ENCODE measurements at regions not wholly inside any gene's neighbourhood (a gene's known extent, or its start where the extent isn't known, plus 50 kb on each side); places are given as distances from the start of the nearest gene placed in this dataset.
A peak's percentile ranks its signal among the peaks of the same experiment; 100 is the strongest.

GRCh38 chr5:168110870-168111832, 180.3 kb upstream of the WWC1 start:
- no peak overlapping the region for H4K8ac ChIP-seq (ENCODE audit: low read length)

DNA sequence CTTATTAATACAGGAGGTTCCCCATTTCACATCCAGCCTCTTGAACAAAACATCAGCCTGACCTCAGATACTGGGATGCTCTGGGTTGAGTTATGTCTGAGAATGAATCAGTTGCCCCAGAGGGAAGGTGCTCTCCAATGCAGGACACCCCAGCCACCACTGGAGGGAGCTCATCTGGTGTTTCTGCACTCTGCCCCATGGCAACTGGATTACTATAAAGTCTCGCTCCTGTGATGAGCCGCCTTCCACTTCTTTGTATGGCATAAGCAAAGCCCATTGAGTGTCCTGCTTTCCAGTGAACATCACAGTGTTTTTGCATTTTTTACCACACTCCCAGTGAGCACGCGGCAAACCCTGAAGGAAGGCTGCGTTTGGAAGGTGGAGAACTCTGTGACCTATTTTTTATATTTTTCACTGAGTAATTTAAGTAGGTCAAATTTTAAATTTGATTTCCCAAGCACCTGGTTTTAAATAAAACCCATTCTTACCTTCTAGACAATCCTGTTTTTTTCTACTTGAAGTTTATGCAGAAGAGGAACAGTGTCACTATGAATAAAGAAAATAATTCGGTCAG, 176.9 kb upstream of the WWC1 start:
- Histone ChIP-seq H2AK5ac (ENCODE audit: low read length, severe bottlenecking) (no peak overlapping the region), H2BK5ac (ENCODE audit: low read depth, low read length, poor library complexity, severe bottlenecking) (no peak overlapping the region), H2AFZ (ENCODE audit: low read depth, low read length) (no peak overlapping the region), H3K4ac (ENCODE audit: low read depth in 1 of 2, low read length in 2 of 2) (no peak overlapping the region), H3K4me3 (ENCODE audit: insufficient read depth in 1 of 2, low read depth in 1 of 2, low read length in 2 of 2) (no peak overlapping the region), H3K79me1 (replicated peaks; ENCODE audit: low read length, poor library complexity, severe bottlenecking) (no peaks in the 10 kb centered on the region), H3K18ac (ENCODE audit: low read depth in 1 of 2, low read length in 2 of 2) (no peak overlapping the region), H3K23ac (ENCODE audit: low read length in 2 of 2) (no peak overlapping the region), H4K8ac (ENCODE audit: low read length) (no peak overlapping the region), H2BK15ac (ENCODE audit: low read depth, poor library complexity, severe bottlenecking) (no peak overlapping the region), H2BK120ac (ENCODE audit: low read depth, low read length) (no peak overlapping the region), H3K27ac (ENCODE audit: low read length, poor library complexity, severe bottlenecking) (no peak overlapping the region), H3K14ac (ENCODE audit: low read length in 2 of 2) (no peak overlapping the region), H3K9me3 (ENCODE audit: control insufficient read depth, low read length) (no peaks in the 10 kb centered on the region), H3K9ac (ENCODE audit: low read length) (no peak overlapping the region), H3K27me3 (ENCODE audit: control insufficient read depth in 1 of 2, insufficient read depth in 1 of 2, low read length in 2 of 2) (peaks cover 0 to 19% of the 10 kb centered on the region in 2 experiments), H2BK12ac (ENCODE audit: low read length in 2 of 2) (no peak overlapping the region), H3K4me2 (ENCODE audit: low read length, poor library complexity, severe bottlenecking) (no peak overlapping the region), H4K91ac (ENCODE audit: low read length) (no peak overlapping the region), H3K4me1 (ENCODE audit: control insufficient read depth, insufficient read depth, low read depth, low read length) (no peaks in the 10 kb centered on the region), H3K36me3 (ENCODE audit: control insufficient read depth in 1 of 2, insufficient read depth in 2 of 2, low read depth in 1 of 2, low read length in 2 of 2) (peaks cover 0 to 8% of the 10 kb centered on the region in 2 experiments)
- peak; percentile 40 for DNase-seq
- 59% methylated on average over 3 of the region's 6 CpGs for WGBS

More at GRCh38 chr5:168110870-168111832, 180.3 kb upstream of the WWC1 start:
- Histone ChIP-seq H3K14ac (ENCODE audit: low read length in 2 of 2) (no peak overlapping the region), H4K91ac (ENCODE audit: low read length) (no peak overlapping the region), H2BK15ac (ENCODE audit: low read depth, poor library complexity, severe bottlenecking) (no peak overlapping the region), H3K9me3 (ENCODE audit: control insufficient read depth, low read length) (no peaks in the 10 kb centered on the region), H3K4me2 (ENCODE audit: low read length, poor library complexity, severe bottlenecking) (no peak overlapping the region), H2BK12ac (ENCODE audit: low read length in 2 of 2) (no peak overlapping the region), H3K4ac (ENCODE audit: low read depth in 1 of 2, low read length in 2 of 2) (no peak overlapping the region), H3K23ac (ENCODE audit: low read length in 2 of 2) (no peak overlapping the region), H2AFZ (ENCODE audit: low read depth, low read length) (no peak overlapping the region), H2BK120ac (ENCODE audit: low read depth, low read length) (no peak overlapping the region), H3K4me1 (ENCODE audit: control insufficient read depth, insufficient read depth, low read depth, low read length) (peaks cover 7% of the 10 kb centered on the region), H3K18ac (ENCODE audit: low read depth in 1 of 2, low read length in 2 of 2) (no peak overlapping the region), H2BK5ac (ENCODE audit: low read depth, low read length, poor library complexity, severe bottlenecking) (no peak overlapping the region), H3K36me3 (ENCODE audit: control insufficient read depth in 1 of 2, insufficient read depth in 2 of 2, low read depth in 1 of 2, low read length in 2 of 2) (peaks cover 0 to 3% of the 10 kb centered on the region in 2 experiments), H3K27ac (ENCODE audit: low read length, poor library complexity, severe bottlenecking) (no peak overlapping the region), H3K27me3 (ENCODE audit: control insufficient read depth in 1 of 2, insufficient read depth in 1 of 2, low read length in 2 of 2) (peaks cover 0 to 9% of the 10 kb centered on the region in 2 experiments), H2AK5ac (ENCODE audit: low read length, severe bottlenecking) (no peak overlapping the region), H3K79me1 (replicated peaks; ENCODE audit: low read length, poor library complexity, severe bottlenecking) (peaks cover 2% of the 10 kb centered on the region), H3K9ac (ENCODE audit: low read length) (no peak overlapping the region), H3K4me3 (ENCODE audit: insufficient read depth in 1 of 2, low read depth in 1 of 2, low read length in 2 of 2) (no peak overlapping the region)
- no peak for DNase-seq
- WGBS, result 70% methylated on average over 13 of the region's 14 CpGs

- H4K91ac ChIP-seq (ENCODE audit: low read length), result no peak overlapping the region
- H3K14ac ChIP-seq (ENCODE audit: low read length in 2 of 2), result no peak overlapping the region
- no peak overlapping the region for H3K18ac ChIP-seq (ENCODE audit: low read depth in 1 of 2, low read length in 2 of 2)
- H2BK12ac ChIP-seq (ENCODE audit: low read length in 2 of 2), result no peak overlapping the region
- H3K4me1 ChIP-seq (ENCODE audit: control insufficient read depth, insufficient read depth, low read depth, low read length), result no peaks in the 10 kb centered on the region
- peaks cover 0 to 19% of the 10 kb centered on the region in 2 experiments for H3K27me3 ChIP-seq (ENCODE audit: control insufficient read depth in 1 of 2, insufficient read depth in 1 of 2, low read length in 2 of 2)
- H2AK5ac ChIP-seq (ENCODE audit: low read length, severe bottlenecking), result no peak overlapping the region
- DNase-seq, result no peak
- H2BK5ac ChIP-seq (ENCODE audit: low read depth, low read length, poor library complexity, severe bottlenecking), result no peak overlapping the region
- 95% methylated on average over 3 of the region's 5 CpGs for WGBS
- no peak overlapping the region for H3K4ac ChIP-seq (ENCODE audit: low read depth in 1 of 2, low read length in 2 of 2)
- H3K9me3 ChIP-seq (ENCODE audit: control insufficient read depth, low read length), result no peaks in the 10 kb centered on the region
- no peak overlapping the region for H4K8ac ChIP-seq (ENCODE audit: low read length)
- no peak overlapping the region for H3K4me2 ChIP-seq (ENCODE audit: low read length, poor library complexity, severe bottlenecking)
- H2AFZ ChIP-seq (ENCODE audit: low read depth, low read length), result no peak overlapping the region
- no peak overlapping the region for H3K23ac ChIP-seq (ENCODE audit: low read length in 2 of 2)
- H3K4me3 ChIP-seq (ENCODE audit: insufficient read depth in 1 of 2, low read depth in 1 of 2, low read length in 2 of 2), result no peak overlapping the region
- H2BK120ac ChIP-seq (ENCODE audit: low read depth, low read length), result no peak overlapping the region
- H3K9ac ChIP-seq (ENCODE audit: low read length), result no peak overlapping the region
- peaks cover 0 to 8% of the 10 kb centered on the region in 2 experiments for H3K36me3 ChIP-seq (ENCODE audit: control insufficient read depth in 1 of 2, insufficient read depth in 2 of 2, low read depth in 1 of 2, low read length in 2 of 2)
- H2BK15ac ChIP-seq (ENCODE audit: low read depth, poor library complexity, severe bottlenecking), result no peak overlapping the region
- no peaks in the 10 kb centered on the region for H3K79me1 ChIP-seq (replicated peaks; ENCODE audit: low read length, poor library complexity, severe bottlenecking)
- H3K27ac ChIP-seq (ENCODE audit: low read length, poor library complexity, severe bottlenecking), result no peak overlapping the region
Measured at GRCh38 chr5:168117469-168117868, 174.0 kb upstream of the WWC1 start.

DNA sequence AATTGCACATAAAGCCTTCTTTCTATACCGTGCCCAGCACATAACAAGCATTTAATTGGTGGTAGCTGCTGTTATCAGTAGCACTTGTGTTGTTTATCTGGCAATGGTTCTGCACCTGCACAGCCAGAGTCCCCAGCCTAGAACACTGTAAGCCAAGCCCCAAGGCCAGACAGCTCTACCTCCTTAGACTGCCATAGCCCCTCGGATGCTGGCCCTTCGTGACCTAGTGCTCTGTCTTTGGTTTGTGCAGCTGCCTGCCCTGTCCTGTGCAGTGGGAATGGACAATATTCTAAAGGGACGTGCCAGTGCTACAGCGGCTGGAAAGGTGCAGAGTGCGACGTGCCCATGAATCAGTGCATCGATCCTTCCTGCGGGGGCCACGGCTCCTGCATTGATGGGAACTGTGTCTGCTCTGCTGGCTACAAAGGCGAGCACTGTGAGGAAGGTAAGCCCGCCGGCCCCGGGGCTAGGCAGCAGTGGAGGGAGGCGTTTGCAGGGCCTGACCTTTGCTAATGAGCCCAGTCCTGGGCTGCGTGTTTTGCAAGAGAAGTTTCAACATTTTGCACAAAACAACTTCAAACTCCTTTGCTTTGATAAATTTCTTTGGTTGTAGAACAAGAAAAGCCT, 173.3 kb upstream of the WWC1 start:
- WGBS, result 75% methylated on average over 14 of the region's 16 CpGs
- H3K23ac ChIP-seq (ENCODE audit: low read length in 2 of 2), result no peak overlapping the region
- no peak overlapping the region for H2AFZ ChIP-seq (ENCODE audit: low read depth, low read length)
- H3K27me3 ChIP-seq (ENCODE audit: control insufficient read depth in 1 of 2, insufficient read depth in 1 of 2, low read length in 2 of 2), result peaks cover 0 to 19% of the 10 kb centered on the region in 2 experiments
- no peaks in the 10 kb centered on the region for H3K79me1 ChIP-seq (replicated peaks; ENCODE audit: low read length, poor library complexity, severe bottlenecking)
- H3K18ac ChIP-seq (ENCODE audit: low read depth in 1 of 2, low read length in 2 of 2), result no peak overlapping the region
- no peak overlapping the region for H3K4ac ChIP-seq (ENCODE audit: low read depth in 1 of 2, low read length in 2 of 2)
- H3K9me3 ChIP-seq (ENCODE audit: control insufficient read depth, low read length), result no peaks in the 10 kb centered on the region
- no peak overlapping the region for H3K14ac ChIP-seq (ENCODE audit: low read length in 2 of 2)
- H3K27ac ChIP-seq (ENCODE audit: low read length, poor library complexity, severe bottlenecking), result no peak overlapping the region
- no peak overlapping the region for H4K91ac ChIP-seq (ENCODE audit: low read length)
- no peak overlapping the region for H2BK120ac ChIP-seq (ENCODE audit: low read depth, low read length)
- no peak overlapping the region for H2BK12ac ChIP-seq (ENCODE audit: low read length in 2 of 2)
- no peak overlapping the region for H2AK5ac ChIP-seq (ENCODE audit: low read length, severe bottlenecking)
- peaks cover 0 to 8% of the 10 kb centered on the region in 2 experiments for H3K36me3 ChIP-seq (ENCODE audit: control insufficient read depth in 1 of 2, insufficient read depth in 2 of 2, low read depth in 1 of 2, low read length in 2 of 2)
- H3K4me2 ChIP-seq (ENCODE audit: low read length, poor library complexity, severe bottlenecking), result no peak overlapping the region
- H3K9ac ChIP-seq (ENCODE audit: low read length), result no peak overlapping the region
- H4K8ac ChIP-seq (ENCODE audit: low read length), result no peak overlapping the region
- no peaks in the 10 kb centered on the region for H3K4me1 ChIP-seq (ENCODE audit: control insufficient read depth, insufficient read depth, low read depth, low read length)
- H2BK15ac ChIP-seq (ENCODE audit: low read depth, poor library complexity, severe bottlenecking), result no peak overlapping the region
- DNase-seq, result no peak
- H3K4me3 ChIP-seq (ENCODE audit: insufficient read depth in 1 of 2, low read depth in 1 of 2, low read length in 2 of 2), result no peak overlapping the region
- no peak overlapping the region for H2BK5ac ChIP-seq (ENCODE audit: low read depth, low read length, poor library complexity, severe bottlenecking)
